ENCODE measurements at regions not wholly inside any gene's neighbourhood (a gene's known extent, or its start where the extent isn't known, plus 50 kb on each side); places are given as distances from the start of the nearest gene placed in this dataset.

DNA sequence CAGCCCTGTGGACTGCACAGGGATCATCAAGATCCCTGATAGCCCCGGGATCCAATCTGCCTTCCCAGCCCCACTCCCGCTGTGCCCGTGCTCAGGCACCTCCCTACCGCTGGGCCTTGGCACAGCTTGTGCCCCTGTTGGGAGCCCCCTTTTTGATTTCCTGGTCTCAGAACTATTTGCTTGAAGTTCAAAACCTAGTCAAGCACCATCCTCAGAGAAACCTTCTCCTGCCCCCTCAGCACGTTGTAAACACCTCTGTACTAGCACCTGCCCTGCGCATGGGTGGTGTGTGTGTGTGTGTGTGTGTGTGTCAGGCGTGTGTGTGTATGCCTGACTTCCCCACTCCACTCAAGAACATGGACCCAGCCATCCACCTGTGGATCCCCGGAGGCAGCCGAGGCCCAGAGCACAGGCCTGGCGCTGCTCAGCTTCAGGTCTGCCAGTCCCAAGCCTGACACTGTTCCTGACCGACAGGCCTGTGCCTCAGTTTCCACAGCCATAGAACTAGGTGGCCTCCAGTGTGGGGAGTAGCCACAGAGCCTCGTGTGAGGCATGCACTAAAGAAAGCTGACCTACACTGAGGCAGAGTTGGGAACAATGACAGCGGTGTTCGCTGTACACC lies 65.5 kb downstream of the ADRA2C start:
- no peak for DNase-seq (ENCODE audit: low spot score)

DNA sequence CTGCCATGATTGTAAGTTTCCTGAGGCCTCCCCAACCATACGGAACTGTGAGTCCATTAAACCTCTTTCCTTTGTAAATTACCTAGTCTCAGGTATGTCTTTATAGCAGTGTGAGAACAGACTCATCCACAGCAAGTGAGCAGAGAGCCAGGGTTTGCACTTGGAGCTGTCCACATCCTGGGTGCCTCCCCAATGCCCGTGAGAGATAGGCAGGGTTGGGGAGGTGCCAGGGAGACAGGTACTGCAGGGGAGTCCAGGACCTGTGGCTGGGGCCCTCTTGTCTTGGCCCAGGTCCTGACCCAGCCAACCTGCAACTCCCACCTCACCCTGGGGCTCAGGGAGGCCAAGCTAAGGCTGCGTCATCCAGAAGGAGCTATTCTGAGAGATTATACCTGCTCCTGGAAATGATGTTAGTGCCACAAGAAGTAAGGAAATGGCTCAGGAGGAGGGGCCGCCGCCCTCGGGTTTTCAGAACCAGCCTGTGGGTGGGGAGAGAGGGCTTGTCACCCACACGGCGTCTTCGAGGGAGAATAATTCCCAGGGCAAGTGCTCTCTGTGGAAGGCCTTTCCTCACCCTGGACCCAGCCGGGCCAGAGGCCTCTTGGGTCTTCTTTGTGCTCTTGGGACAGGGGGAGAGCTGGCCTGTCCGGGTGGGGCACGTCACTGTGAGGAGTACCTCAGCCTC lies 66.5 kb downstream of the ADRA2C start:
- DNase-seq (ENCODE audit: low spot score), result no peak

DNA sequence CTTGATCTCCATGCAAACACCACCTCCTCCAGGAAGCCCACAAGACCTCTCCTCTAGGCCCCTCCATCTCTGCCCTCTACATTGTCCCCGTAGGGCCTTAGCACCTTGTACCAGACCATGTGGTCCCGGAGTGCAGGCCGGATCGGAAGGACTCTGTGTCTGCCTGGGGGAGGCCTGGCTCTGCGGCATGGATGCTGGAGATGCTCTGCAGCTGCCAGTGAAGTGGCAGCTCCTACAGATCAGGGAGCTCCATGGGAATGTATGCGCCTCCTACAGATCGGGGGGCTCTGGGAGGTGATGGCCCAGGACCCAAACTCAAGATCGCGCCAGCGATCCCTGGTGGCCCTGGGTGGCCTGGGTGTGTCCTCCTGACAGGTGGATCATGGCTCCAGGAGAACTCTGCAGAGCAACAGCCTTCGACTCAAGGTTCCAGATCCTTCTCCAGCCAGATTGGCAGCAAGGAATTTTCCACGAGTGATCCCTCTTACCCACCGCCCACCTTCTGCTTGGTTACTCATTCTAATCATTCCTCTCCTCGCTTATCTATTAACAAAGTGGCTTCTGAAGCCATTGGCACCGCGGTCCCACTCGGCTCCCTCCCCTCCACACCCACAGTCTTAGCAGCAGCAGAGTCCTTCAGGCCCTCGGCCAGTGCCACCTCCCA lies 67.3 kb downstream of the ADRA2C start:
- DNase-seq (ENCODE audit: low spot score), result no peak

DNA sequence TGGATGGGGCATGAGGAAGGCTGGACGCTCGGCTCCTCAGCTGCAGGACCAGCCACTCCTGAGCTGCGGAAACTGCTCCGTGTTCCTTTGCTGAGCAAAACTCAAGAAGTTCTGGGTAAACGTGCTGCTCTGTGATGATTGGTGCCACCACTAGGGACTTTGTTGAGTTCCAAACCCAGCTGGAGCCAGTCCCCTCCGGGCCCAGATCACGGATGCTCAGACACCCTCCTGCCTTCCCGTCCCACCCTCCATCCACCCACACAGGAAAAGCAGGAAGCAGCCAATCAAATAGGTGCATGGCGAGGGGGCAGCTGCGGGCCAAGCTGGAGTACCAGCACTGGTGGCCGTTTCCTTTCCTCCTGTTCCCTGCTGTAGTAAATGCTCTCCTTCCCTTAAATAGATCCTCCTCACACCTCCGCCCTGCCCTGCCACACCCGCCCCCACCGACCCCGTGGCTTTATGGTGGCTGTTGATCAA lies 68.0 kb downstream of the ADRA2C start:
- no peak for DNase-seq (ENCODE audit: low spot score)

DNA sequence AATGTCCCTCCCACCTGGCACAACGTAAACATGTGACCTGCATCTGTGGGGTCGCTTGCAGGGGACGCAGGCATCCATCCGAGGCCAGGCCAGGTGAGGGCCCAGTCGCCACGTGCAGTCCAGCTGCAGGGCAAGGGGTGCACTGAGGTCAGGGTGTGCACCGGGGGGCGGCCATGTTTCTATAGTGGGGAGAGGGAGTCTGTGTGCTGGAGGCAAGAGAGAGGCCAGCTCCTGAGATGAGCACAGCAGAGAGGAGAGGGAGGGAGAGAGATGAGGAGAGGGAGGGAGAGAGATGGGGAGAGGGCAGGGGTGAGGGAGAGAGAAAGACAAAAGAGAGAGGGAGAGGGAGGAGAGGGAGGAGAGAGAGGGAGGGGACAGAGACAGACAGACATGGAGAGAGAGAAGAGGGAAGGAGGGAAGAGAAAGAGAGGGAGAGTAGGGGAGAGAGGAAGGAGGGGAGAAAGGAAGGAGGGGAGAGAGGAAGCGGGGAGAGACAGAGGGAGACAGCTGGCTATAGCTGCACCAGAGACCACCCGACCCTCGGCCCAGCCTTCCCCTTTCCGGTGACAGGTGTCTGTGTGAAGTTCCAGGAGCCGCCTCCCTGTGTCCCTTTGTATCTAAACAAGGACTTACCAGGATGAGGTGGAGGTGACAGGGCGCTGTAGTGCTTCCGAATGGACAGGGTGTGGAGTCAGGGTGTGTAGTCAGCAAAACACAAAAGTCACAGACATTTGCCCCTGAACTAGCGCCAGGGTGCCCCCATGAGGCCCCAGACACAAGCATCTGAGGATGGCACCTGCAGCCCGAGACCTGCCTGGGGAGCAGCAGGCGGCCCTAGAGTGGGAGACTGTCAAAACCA lies 68.7 kb downstream of the ADRA2C start:
- DNase-seq (ENCODE audit: low spot score), result no peak

DNA sequence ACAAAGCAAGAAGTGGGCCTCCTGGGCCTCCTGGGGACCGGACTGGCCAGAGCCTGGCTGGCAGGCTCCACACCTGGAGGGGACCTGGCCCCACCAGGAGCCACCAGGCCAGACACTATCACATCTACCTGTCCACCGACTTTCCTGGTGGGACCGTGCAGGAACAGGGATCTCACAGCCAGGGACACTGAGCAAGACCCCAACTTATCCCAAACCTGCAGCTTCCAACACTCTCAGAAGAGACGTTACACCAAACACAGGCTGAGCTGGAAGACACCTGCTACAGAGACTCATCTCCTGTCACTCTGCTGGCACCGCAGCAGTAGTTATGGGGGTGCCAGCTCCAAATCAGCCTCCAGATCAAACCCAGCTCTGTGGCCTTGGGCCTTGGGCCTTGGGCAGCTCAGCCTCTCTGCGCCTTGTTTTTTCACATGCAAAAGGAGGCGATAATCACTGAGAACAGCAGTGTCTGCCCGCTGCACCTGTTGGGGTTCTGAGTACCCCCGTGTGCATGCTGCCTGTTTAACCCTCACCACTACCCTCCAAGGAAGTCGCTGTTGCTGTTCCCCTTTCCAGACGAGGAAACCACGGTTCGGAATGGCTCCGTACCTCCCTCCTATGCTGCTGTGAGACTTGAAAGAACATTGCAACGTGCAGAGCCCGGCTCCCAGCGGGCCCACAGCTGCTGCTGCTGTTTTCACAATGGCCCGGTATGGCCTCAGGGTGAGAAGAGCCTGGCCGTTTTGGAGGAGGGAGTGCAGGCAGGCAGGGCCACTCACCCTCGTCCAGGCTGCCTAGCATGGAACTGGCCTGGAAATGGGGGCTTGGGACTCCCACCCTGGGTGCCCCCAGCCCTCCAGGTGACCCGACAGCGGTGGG lies 69.6 kb downstream of the ADRA2C start:
- DNase-seq (ENCODE audit: low spot score), result no peak

DNA sequence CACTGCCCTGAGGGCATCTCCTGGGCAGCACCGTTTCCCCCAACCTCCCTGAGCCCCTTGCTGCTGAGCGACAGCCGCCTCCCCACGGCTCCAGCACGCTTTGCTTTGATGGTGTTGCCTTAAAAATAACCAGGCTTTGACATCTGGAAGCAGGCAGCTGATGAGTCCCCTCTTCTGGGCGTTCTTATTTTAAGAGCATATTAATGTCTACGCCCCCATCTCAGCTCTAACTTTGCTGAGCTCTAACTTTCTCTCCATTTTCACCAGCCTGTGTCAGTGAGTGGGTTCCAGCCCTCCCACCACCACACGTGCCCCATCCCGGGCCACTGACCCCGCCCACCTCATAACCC lies 70.2 kb downstream of the ADRA2C start:
- no peak for DNase-seq (ENCODE audit: low spot score)

DNA sequence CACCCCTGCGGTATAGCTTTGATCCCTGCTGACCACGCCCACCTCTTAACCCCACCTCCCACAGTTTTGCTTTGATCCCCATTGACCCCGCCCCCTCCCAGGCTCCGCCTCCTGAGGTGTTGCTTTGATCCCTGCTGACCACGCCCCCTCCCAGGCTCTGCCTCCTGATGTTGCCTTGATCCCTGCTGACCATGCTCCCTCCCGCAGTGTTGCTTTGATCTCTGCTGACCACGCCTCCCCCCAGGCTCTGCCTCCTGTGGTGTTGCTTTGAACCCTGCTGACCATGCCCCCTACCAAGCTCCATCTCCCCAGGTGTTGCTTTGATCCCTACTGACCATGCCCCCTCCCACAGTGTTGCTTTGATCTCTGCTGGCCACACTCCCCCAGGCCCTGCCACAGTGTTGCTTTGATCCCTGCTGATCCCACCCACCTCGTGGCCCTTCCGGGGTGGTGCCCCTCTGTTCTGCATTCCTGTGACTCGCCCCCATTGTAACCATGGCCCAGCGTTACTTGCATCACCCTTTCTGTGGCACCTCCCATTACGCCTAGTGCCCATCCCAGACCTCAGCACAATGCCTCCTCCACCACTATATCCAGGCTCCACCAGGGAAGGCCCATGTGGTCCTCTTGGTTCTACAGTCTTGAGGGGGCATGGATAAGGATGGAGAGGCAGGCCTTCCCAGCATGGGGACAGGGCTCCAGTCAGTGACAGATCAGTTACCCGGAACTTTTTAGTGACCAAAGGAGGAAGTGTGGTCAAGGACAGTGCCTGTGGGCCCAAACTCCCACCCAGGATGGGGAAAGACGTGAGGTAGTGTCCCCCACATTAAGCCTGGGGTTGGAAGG lies 70.8 kb downstream of the ADRA2C start:
- DNase-seq (ENCODE audit: low spot score), result peak; percentile 21

DNA sequence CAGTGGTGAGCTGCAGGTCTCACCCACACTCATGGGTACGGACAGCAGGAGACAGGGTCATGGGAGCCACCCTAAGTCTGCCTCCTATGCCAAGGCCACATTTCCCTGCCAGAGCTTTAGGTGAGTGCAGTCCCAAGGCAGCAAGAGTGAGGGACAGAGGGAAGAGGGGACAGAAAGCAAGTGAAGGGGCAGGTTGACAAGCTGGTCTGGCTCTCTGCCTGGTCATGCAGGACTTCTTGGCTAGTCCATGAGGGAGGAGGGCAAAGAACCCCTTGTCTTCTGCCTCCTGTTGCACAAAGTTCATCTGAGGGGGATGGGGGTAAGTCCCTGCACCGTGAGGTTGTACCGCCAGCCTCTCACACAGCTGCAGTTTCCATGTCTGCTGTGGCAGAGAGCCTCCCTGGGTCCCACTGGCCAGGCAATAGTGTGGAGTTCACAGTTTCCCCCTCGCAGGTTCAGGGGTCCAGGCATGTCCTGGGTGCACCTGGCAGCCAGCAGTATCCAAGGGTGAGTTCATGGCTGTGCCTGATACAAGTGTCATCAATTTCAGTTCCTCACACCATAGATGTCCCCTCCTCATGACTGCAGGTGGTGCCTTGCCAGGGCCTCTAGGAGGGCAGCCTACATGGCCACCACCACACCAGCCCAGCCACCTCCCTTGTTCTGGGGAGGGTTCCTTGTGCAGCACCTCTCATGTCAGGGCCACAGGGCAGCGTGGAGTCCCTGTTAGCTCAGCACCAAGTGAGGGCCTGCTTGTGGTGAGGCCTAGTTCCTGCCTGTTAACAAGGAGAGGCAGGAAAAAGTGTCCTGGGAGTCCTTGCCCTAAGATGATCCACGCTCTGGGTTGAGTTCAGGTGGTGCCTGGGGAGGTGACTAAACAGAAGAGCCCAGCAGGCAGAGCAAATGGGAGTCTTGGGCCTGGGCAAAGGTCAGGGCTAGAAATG lies 72.5 kb downstream of the ADRA2C start:
- DNase-seq (ENCODE audit: low spot score), result no peak

DNA sequence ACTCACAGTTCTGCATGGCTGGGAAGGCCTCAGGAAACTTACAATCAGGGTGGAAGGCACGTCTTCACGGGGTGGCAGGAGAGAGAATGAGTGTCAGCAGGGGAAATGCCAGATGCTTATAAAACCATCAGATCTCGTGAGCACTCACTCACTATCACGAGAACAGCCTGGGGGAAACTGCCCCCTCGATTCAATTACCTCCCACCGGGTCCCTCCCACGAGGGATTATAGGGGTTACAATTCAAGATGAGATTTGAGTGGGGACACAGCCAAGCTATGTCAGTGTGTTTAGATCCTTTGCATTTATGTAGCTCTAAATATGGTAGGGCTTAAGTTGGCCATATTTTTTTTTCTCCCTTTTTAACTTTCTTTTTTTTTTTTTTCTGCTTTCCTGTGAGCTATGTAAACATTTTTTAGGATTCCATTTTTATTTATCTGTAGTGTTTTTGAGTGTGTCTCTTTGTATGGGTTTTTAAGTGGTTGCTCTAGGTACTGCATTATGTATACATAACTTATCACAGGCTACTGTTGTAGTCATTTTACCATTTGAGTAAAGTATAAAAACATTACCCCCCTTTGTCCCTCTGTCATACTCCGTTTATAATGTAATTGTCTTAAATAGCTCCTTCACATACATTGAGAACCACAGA lies 79.0 kb downstream of the ADRA2C start:
- DNase-seq (ENCODE audit: low spot score), result no peak

DNA sequence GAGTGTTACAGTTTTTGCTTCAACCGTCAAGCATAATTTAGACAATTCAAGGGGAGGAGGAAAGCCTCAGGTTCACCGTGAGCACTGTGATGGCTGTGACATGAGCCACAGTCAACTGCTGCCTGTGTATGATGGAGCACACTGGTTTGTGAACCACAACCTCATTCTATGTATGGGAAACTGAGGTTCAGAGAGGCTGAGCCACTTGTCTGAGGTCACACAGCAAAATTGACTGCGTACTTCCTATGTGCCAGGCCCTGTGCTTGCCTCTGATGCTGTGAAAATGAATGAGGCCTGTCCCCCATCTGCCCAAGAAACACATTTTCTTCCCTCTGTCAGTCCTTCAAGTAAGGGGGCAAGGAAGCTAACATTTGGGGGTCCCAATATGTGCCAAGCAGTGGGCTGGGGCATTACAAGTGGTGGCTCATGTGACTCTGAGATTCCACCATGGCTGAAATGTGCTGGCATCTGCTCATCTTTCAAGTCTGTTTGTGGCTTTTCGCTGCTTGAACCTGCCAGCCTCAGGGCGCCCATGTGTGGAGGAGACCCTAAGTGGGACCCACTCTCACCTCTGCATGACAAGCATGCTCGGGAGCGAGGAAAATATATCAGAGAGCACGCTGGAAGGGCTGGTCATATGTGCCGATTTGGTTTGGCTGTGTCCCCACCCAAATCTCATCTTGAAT lies 79.7 kb downstream of the ADRA2C start:
- DNase-seq (ENCODE audit: low spot score), result no peak

DNA sequence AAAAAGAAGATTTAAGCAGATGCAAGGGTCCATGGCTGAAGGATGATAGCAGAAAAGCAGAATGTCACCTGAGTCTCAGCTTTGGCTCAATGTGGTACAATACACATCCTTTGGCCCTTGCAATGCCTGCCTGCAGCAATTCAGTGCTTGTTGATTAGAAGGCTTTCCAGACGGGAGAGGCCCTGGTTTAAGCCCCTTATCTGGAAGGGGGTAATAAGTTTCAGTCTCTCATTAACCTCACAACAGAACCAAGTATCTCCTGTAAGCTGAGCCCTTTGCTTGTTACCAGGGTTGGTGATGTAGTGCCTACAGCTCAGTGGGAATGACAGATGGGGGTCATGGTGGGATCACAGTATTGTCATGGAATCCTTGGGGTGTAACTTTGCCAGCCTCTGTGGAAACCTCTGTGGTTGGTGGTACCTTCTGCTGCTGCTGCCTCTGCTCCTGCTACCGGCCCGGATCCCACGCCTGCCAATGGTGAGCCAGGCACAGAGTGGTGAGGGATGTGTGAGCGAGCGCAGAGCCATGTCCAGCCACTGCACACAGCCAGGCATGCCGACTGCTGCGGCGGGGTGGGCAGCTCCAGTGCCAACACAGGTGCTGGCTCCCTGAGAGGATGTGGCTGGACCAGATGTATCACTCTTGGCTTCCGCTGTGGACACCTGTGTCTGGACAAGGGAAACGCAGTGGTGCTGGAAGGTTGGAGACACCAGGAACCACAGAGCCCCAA lies 81.2 kb downstream of the ADRA2C start:
- DNase-seq (ENCODE audit: low spot score), result no peak

DNA sequence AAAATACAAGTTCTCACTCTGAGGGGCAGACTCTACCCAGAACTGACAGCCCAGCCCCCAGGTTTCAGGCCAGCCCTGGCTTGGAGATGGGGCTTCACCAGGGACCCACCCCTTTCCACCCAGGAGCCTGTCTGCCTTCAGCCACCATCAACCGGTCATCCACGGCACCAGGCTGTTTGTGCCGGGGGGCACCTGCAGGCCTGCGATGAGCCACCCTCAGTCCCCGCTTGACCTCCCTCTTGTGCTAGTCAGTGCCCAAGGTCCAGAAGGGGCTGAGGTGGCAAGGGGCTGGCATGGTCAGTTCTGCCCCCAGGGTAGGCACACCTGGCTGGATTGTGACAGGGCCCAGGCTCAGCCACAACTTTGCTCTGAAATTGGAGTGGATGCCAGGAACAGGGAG lies 82.1 kb downstream of the ADRA2C start:
- DNase-seq (ENCODE audit: low spot score), result no peak

DNA sequence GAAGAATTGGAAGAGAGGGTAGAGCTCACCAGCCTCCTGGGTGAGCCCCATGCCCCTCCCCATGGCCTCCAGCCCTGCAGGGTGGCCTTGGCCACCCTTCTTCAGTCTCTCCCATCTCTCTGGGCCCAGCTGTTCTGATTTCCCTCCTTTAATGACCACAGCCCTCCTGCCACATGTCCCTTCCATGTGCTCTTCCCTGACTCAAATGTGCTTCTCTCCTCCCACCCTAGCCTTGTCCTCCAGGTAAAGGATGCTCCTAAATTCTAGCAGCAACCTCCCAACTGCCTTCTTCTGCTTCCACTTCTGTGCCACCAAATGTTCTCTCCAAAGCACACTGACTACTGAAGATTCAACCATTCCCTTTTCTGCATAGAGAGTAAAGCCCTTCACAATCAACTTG lies 83.0 kb downstream of the ADRA2C start:
- DNase-seq (ENCODE audit: low spot score), result no peak

DNA sequence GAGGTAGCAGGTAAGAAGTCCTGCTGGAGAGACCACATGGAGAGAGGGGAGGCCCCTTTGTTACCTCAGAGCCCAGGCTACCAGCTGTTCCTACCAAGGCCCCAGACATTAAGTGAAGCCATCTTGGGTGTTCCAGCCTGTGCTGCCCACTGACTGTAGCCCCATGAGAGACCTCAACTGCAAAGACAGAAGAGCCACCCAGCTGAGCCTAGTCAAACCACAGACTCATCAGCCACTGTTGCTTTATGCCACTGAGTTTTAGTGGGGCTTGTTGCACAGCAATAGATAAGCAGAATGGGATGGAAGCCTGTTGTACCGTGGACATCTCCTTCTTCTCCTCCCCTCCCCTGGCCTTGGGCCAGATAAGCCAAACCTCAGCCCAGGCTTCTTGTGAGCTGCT lies 83.9 kb downstream of the ADRA2C start:
- DNase-seq (ENCODE audit: low spot score), result no peak

DNA sequence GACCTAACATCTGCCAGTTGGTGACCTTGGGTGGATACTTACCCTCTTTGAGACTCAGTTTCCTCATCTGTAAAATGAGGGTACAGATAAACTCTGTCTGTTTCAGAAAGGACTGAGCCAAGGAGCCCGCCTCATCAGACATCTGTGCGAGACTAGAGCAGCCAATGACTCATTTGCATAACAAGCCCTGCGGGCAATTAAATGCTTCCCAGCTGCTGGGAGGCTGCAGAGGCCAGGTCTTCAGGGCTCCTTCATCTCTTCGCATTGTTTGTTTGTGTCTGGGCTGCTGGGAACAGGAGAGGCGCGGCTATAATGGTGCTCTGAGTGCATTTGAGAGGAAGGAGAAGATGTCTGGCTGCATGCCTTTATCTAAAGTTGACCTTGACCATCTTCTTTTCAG lies 85.0 kb downstream of the ADRA2C start:
- no peak for DNase-seq (ENCODE audit: low spot score)

DNA sequence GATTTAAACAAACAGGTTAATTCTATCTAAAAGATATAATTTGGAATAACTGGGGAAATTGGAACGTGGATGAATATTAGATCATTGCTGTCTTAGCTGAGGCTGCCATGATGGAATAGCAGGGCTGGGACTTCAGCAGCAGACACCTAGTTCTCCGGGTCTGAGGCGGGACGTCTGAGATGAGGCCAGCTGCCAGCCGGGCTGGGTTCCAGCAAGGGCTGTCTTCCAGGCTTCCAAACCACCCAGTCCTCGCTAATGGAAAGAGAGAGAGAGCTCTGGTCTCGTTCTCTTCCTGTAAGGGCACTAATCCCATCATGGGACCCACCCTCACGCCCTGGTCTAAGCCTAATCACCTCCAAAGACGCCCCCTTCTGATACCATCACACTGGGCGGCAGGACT lies 85.7 kb downstream of the ADRA2C start:
- no peak for DNase-seq (ENCODE audit: low spot score)

DNA sequence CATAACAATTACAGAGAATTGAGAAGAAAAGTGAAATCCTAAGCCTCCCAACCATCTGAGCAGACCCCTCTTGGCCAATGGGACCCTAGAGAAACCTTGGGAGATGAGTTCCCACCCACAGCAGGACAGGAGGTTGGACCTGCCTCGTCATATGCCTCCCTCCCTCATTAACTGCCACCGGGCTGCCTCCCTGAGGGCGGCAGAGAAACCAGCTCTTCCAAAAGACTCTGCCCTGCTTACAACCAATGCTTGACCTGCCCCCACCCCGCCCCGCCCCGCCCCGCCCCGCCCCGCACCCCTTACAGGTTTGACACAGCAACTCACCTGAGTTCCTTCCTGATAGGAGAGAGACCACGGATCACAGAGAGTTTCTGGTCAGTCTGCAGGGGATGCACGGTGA lies 86.1 kb downstream of the ADRA2C start:
- DNase-seq (ENCODE audit: low spot score), result no peak

All from germinal center (tissue), 1 donor.